Right lobe of liver (tissue), 6 donors: ENCODE measurements at regions not wholly inside any gene's neighbourhood (a gene's known extent, or its start where the extent isn't known, plus 50 kb on each side); places are given as distances from the start of the nearest gene placed in this dataset.

ENCODE experiments used
- ATAC-seq, 4 donors: fragments of 200-7000 bp; cut with Tn5 transposase; one replicate each; pipeline ENCODE4 v1.9.1; 2020; ENCODE audit warnings: mild to moderate bottlenecking in 4 of 4, moderate library complexity in 4 of 4
- DNase-seq, 3 donors: peaks; one replicate each; pipeline ENCODE4 v3.0.0-alpha.2; 2020
- H3K27ac ChIP-seq, 3 donors: fragments of 200-600 bp; one replicate each; pipeline ENCODE4 v1.8.0; 2022
- H3K27me3 ChIP-seq, 2 donors: fragments of 200-600 bp; one replicate each; pipeline ENCODE4 v1.8.0; 2022
- H3K36me3 ChIP-seq, 4 donors: fragments of 200-600 bp; sonication (generic) in 1 of 4; one replicate each; pipeline versions ENCODE4 v1.5.1 to v1.8.0; 2017 to 2022; ENCODE audit warnings: control low read depth in 1 of 4
- H3K4me1 ChIP-seq, 4 donors: fragments of 200-600 bp; sonication (generic) in 1 of 4; one replicate each; pipeline versions ENCODE4 v1.5.1 to v1.8.0; 2017 to 2022; ENCODE audit warnings: control low read depth in 1 of 4
- H3K4me3 ChIP-seq, 3 donors: fragments of 200-600 bp; one replicate each; pipeline ENCODE4 v1.8.0; 2022
- H3K9me3 ChIP-seq, 4 donors: fragments of 200-600 bp; sonication (generic) in 1 of 4; one replicate each; pipeline versions ENCODE4 v1.5.1 to v1.8.0; 2017 to 2022; ENCODE audit warnings: control low read depth in 1 of 4
- POLR2A ChIP-seq: fragments of 450-650 bp; IDR thresholded peaks from one replicate; pipeline ENCODE4 v1.6.1; 2017; ENCODE audit warnings: antibody characterized with exemption, mild to moderate bottlenecking
- WGBS: methylation state at CpG from one replicate; pipeline ENCODE4 v1.1.6; 2018; ENCODE audit warnings: low coverage, low lambda C conversion rate; ENCODE audit not compliant: insufficient coverage; ENCODE audit errors: missing lambda C conversion rate; 5-methylcytosine and 5-hydroxymethylcytosine counted together
- intact Hi-C, 2 donors: fragments of 100-400 bp; cut with DNase I; formaldehyde crosslinking; loops; one replicate each; pipeline versions ENCODE4 v1.11.2 to v1.14.1; 2022
- TF ChIP-seq, protein P1 (sequence below), 4 donors: fragments of 200-600 bp in 3 of 4; fragments of 450-650 bp in 1 of 4; IDR thresholded peaks; one replicate each; pipeline versions ENCODE4 v1.5.1 to v1.8.0; 2016 to 2022; ENCODE audit warnings: antibody characterized with exemption in 4 of 4, mild to moderate bottlenecking in 2 of 4
- donor health status: DM: no; HTN: yes; CAD: no.
- donor health status: DM: no; HTN: no; CAD: no.
- donor health status: DM: no; HTN: no; CAD: no.
- donor health status: DM: no; HTN: yes; CAD: no.
- donor health status: DM: no; HTN: yes; CAD: no.

DNA sequence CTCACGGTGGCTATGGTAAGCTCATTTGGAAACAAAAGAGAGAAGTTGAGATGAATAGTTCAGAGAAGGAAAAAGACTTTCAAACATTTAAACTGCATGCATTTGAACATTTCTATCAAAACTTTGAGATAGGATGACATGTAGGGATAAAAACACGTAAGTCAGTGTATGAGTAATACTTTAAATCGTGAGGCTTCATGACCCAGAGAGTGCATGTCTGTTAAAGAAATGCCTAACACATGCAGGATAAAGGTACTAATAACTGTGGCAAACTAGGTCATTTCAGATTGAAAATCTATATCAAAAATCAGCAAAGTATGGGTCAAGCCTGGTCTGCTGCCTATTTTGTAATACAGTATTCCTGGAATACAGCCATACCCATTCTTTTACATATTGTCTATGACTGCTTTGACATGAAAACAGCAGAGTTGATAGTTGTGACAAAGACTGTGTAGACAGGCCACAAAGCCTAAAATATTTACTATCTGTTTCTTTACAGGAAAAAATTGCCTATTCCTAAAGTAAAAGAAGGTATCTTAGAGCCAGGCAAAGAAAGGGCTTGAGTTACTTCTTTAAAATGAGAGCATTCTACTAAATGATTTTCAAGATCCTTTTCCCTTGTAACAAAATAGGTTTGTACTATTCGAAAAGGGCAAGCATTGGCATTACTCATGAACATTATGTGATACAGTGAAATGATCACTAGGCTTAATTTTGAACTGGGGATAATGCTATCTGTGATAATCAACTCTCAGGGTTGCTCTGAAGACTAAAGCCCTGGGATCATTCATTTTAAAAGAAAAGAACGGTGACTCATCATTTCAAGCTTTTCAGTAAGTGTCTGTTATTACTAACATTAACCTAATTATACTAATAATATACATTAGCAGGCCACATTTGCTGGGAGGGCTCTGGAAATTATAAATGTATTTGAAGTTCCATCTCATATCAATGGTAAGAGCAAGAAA is 185.9 kb downstream of the CRPPA start:
- H3K27me3 ChIP-seq = no peaks in the 10 kb centered on the region
- no peaks in the 10 kb centered on the region for H3K36me3 ChIP-seq
- H3K27ac ChIP-seq = no peak overlapping the region
- intact Hi-C loops = no loop called here
- no peak for TF ChIP-seq POLR2A
- TF ChIP-seq, protein P1, sequence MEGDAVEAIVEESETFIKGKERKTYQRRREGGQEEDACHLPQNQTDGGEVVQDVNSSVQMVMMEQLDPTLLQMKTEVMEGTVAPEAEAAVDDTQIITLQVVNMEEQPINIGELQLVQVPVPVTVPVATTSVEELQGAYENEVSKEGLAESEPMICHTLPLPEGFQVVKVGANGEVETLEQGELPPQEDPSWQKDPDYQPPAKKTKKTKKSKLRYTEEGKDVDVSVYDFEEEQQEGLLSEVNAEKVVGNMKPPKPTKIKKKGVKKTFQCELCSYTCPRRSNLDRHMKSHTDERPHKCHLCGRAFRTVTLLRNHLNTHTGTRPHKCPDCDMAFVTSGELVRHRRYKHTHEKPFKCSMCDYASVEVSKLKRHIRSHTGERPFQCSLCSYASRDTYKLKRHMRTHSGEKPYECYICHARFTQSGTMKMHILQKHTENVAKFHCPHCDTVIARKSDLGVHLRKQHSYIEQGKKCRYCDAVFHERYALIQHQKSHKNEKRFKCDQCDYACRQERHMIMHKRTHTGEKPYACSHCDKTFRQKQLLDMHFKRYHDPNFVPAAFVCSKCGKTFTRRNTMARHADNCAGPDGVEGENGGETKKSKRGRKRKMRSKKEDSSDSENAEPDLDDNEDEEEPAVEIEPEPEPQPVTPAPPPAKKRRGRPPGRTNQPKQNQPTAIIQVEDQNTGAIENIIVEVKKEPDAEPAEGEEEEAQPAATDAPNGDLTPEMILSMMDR (IDR thresholded peaks at IDR 0.05) = no peak
- no peak overlapping the region for H3K4me3 ChIP-seq
- DNase-seq (no peak), ATAC-seq (no peak)
- H3K9me3 ChIP-seq = no peaks in the 10 kb centered on the region
- WGBS = 81% methylated on average over 5 of the region's 5 CpGs
- no peaks in the 10 kb centered on the region for H3K4me1 ChIP-seq

DNA sequence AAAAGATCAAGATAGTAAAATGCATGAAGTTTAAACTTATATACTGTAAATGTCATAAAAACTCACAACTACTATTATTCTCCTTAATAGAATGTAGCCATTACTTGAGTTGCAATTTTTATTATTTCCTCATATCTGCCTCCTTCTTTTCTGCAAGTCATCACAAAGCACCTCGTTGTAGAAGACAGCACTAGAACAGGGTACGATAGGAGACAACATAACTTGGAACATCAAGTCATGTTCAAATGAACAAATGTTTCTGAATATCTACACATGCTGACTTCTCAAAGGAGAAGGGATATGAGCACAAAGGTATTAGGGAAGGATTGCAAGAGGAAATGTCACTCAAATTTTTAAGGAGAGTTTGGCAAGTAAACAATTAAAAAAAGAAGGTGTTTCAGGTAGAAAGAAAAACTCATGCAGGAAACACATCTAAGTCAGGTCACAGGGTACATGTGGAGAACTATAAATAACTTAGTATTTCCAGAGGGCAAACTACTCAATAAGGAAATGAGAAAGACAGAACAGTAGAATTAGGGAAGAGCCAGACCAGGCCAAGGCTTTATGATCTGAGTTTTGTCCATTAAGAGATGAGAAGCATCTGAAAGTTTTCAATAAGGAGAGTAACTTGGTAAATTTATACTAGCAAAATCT is 186.7 kb downstream of the CRPPA start:
- ATAC-seq (no peak), DNase-seq (no peak)
- 53% methylated on average over 2 of the region's 2 CpGs for WGBS
- H3K36me3 ChIP-seq = no peaks in the 10 kb centered on the region
- H3K4me1 ChIP-seq = no peaks in the 10 kb centered on the region
- H3K4me3 ChIP-seq = no peak overlapping the region
- intact Hi-C loops = no loop called here
- no peaks in the 10 kb centered on the region for H3K27me3 ChIP-seq
- no peaks in the 10 kb centered on the region for H3K9me3 ChIP-seq
- TF ChIP-seq, protein P1 (IDR thresholded peaks at IDR 0.05) = no peak
- TF ChIP-seq POLR2A = no peak
- H3K27ac ChIP-seq = no peak overlapping the region

- Histone ChIP-seq H3K27me3 (no peaks in the 10 kb centered on the region), H3K27ac (no peak overlapping the region), H3K4me1 (no peaks in the 10 kb centered on the region), H3K9me3 (no peaks in the 10 kb centered on the region), H3K36me3 (no peaks in the 10 kb centered on the region), H3K4me3 (no peak overlapping the region)
- intact Hi-C loops = no loop called here
- WGBS = 86% methylated on average over 2 of the region's 2 CpGs
- TF ChIP-seq POLR2A = no peak
- TF ChIP-seq, protein P1 (IDR thresholded peaks at IDR 0.05) = no peak
- DNase-seq (no peak), ATAC-seq (no peak)
Measured at GRCh38 chr7:16233517-16233916, 187.8 kb downstream of the CRPPA start.

- no peak for DNase-seq
- no peak for ATAC-seq
- no CpG with 5 or more reads among the region's 1 CpG for WGBS
- intact Hi-C loops = no loop called here
- no peaks in the 10 kb centered on the region for H3K9me3 ChIP-seq
- TF ChIP-seq POLR2A = no peak
- TF ChIP-seq, protein P1 (IDR thresholded peaks at IDR 0.05) = no peak
- H3K4me3 ChIP-seq = no peak overlapping the region
- no peak overlapping the region for H3K27ac ChIP-seq
- H3K4me1 ChIP-seq = no peaks in the 10 kb centered on the region
- no peaks in the 10 kb centered on the region for H3K36me3 ChIP-seq
- no peaks in the 10 kb centered on the region for H3K27me3 ChIP-seq
Measured at GRCh38 chr7:16232273-16232672, 189.1 kb downstream of the CRPPA start.
